ENCODE measurements at regions not wholly inside any gene's neighbourhood (a gene's known extent, or its start where the extent isn't known, plus 50 kb on each side); places are given as distances from the start of the nearest gene placed in this dataset.

GRCh38 chr10:10489805-10490571 lies 527.7 kb upstream of the CELF2 start:
- no peak for DNase-seq

DNA sequence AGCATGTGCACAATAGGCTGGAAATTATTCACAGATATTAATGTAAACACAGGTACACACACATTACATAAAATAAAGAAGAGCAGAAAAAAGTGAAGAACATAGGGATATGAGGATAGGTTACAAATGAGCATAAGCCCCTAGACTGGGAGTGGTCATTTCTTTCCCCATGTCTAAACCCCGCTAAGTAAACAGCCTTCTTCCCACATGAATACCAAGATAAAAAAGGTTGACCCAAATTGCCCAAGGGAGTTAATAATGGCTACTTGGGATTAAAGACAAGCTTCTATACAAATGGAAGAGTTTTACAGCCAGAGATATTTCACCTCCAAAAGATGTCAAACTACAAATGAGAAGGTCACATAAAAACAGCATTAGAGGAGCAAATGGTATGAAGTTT lies 527.1 kb upstream of the CELF2 start:
- no peak for DNase-seq

DNA sequence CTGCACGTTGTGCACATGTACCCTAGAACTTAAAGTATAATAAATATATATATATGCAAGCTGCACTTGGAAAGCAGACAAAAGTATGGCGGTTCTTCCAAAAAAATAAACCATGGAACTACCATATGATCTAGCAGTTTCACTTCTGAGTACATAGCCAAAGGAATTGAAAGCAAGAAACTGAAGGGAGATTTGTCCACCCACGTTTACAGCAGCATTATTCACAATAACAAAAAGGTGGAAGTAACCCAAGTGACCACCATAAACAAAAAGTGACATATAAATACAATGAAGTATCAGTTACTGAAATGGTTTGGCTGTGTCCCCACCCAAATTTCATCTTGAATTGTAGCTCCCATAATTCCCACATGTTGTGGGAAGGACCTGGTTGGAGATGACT lies 525.3 kb upstream of the CELF2 start:
- no peak for DNase-seq

DNA sequence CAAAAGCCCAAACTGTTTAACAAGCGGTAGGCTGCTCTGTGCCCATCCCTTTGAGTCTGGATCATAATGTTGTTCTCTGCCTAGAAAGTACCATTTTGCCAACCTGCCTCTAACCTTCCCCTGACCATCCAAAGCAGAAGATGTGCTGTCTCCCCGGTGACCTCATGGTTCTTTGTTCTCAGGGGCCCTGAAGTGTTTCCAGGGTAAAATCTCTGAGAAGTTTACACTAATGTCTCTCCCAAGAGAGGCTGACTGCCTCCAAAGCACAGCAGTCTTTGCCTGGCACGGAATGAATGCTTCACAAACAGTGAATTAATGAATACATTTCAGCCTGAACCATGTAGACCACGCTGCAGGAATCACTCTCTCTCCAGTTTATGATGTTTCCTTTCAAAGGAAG lies 523.8 kb upstream of the CELF2 start:
- no peak for DNase-seq

DNA sequence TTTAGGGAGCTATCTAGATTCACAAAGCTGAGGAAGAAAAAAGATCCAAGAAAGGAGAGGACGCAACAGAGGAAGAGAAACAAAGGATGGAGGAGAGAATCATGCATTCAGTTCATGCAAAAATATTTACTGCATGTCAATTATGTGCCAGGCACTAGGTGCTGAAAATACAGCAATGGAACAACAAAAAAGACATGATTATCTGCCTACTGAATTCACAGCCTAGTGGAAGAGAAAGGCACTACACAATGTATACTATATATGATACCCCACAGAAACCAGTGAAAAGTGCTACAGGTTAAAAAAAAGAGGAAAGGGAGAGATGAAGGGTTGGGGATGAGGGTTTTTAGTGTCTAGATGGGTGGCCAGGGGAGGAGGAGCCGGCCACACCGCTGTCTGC lies 520.4 kb upstream of the CELF2 start:
- no peak for DNase-seq

GRCh38 chr10:10498781-10499180 lies 518.9 kb upstream of the CELF2 start:
- no peak for DNase-seq

DNA sequence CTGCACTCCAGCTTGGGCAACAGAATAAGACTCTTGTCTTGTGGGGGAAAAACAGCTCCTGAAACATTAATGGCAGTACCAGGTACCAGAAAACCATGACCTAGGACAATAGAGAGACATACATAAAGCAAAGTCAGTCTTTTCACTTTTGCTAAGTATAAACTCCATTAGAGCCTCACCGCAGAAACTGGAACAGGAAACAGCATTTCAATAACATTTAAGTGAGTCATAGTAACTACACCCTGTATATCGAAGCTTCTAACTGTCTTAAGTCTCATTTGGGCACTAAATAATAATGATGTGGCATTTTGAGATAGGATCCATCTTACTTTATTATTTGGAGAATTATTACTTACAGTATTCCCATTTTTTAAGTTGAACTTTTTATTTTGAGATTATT lies 517.8 kb upstream of the CELF2 start:
- DNase-seq = no peak

DNA sequence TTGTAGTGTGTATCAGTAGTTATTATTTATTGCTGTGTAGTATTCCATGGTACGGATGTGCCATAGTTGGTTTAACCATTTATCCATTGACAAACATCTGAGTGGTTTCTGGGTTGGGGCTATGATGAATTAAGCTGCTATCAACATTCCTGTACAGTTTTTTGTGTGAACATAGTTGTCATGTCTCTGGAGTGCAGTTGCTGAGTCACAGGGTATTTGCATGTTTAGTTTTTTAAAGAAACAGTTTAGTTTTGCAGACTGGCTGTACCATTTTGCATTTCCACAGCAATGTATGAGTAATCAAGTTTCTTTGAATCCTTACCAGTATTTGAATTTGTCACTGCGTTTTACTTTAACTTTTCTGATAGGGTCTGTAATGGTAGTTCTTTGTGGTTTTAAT lies 516.7 kb upstream of the CELF2 start:
- no peak for DNase-seq

- DNase-seq = no peak
Observed at GRCh38 chr10:10503772-10504171, 513.9 kb upstream of the CELF2 start.

DNA sequence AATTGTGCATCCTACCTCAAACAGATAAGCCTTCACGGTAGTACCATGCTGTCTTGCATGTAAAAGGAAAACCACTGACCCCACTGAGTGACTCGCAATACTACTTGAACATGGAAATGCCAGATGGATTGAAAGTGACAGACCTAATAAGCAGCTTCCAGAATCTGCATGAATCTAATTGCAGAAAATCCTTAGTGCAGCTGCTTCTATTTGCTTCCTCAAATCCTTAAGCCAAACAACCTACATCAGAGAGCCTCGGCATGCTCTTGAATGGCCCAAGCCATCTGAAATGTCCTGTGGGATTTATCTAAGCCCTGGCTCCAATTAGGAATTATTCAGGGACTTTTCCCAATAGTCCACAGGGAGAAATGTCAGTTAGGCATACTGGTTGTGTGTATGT lies 509.5 kb upstream of the CELF2 start:
- DNase-seq = no peak

- no peak for DNase-seq
Observed at GRCh38 chr10:10510179-10510578, 507.5 kb upstream of the CELF2 start.

- no peak for DNase-seq
Observed at GRCh38 chr10:10513067-10513466, 504.6 kb upstream of the CELF2 start.

DNA sequence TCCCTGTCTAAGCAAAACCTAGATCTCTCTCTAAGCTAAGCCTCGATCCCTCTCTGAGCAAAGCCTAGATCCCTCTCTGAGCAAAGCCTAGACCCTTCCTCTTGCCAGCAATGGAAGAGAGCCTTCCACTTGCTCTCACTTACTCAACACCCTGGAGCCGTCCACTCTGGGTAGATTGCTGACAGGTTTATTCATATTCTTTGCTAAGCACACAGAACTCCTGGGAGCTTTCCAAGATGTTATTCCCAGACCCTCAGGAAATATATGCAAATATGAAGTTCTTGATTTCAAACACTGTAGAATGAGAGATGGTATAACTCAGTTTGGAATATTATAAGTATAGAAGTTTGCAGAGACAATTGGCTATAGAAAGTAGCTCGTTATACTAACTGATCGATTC lies 503.8 kb upstream of the CELF2 start:
- no peak for DNase-seq

DNA sequence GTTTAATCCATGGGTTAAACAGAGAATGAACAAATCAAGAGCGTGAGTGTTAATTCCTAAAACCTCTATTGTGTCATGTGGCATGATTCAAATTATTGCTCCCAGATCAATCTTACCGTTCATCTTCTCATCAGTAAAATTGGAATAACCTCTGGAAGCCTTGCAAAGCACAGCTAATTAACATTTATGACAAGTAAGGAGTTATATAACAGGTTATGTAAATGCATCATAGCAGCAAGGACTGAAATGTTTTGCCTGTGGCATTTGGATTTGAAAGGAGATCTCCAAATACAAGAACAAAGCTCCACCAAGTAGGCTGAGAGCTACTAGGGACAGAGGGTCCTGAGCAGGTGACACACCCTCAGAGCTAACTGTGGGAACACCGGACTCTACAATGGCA lies 502.9 kb upstream of the CELF2 start:
- no peak for DNase-seq

DNA sequence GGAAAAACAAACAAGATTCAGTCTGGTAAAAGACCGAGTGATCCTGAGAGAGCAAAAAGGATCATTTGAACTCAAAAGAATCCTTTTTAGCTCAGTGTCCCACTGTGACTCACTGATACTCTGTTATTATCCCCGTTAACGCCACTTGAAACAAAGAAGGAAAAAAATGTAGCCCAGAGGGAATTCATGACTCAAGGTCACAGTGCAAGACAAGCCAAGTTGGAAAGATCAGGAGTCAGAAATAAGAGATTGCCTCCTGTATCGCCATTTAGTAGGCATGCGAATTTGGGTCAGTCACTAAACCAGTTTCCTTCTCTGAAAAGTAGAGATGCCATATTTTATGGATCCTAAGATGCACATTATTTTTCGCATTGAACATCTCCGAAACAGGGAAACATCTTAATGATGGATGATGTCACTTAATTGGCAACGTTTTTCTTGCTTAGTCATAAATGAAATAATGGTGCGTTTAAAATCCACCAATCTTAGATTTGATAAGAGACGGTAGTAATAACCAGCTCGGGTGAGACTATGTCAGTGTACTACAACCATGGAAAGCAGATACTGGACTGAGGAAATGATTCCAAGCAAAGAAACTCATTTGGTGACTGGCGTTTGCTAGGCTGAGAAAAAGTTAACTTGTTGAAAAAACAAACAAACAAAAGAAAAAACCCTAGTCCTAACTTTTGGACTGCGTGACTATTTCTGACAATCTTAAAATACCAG lies 502.0 kb upstream of the CELF2 start:
- DNase-seq = no peak

- DNase-seq = no peak
Observed at GRCh38 chr10:10516346-10517130, 501.1 kb upstream of the CELF2 start.

GRCh38 chr10:10517866-10518265 lies 499.8 kb upstream of the CELF2 start:
- no peak for DNase-seq

- no peak for DNase-seq
Observed at GRCh38 chr10:10519674-10520073, 498.0 kb upstream of the CELF2 start.

DNA sequence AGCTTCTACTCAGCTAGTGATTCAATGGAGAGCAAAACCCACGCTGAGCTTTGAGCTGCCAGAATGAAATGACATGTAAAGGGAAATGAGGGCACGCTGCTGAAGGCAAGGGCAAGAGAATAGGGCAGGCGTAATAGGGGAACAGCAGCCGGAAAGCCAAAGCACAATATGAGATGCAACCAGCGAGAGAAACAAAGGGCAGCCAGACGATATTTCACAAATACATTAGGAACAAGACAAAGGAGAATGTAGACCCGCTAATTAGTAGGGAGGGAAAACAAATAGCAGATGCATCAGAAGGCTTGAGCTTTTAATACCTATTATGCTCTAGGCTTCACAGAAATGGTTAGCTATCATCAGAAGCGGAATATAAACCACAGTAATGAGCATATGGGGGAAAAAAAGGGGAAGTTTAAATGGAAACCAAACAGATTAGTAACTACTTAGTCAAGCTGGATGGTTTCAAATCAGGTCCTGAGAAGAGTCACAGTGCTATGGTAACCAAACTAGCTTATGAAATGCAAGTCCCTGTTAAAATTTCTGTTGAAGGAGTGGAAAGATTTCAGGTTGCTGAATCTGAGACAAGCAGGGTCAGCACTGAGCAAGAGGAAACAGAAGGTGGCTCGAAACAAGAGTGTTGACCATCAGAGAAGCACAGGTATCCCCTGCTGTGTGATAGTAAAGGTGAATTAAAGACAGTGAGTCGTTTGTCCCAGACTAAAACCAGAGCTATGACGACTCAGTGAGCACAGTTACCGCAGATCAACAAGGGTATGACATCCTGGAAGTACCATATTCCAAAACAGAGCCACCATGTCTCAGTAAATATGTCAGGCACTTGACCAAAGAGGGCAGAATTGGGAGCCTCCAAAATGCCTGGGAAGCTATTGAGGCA lies 496.9 kb upstream of the CELF2 start:
- DNase-seq = no peak

- no peak for DNase-seq
Observed at GRCh38 chr10:10526846-10527245, 490.8 kb upstream of the CELF2 start.

- DNase-seq = no peak
Observed at GRCh38 chr10:10527861-10528562, 489.7 kb upstream of the CELF2 start.

- DNase-seq = no peak
Observed at GRCh38 chr10:10528563-10528910, 489.1 kb upstream of the CELF2 start.
